ENCODE measurements at regions not wholly inside any gene's neighbourhood (a gene's known extent, or its start where the extent isn't known, plus 50 kb on each side); places are given as distances from the start of the nearest gene placed in this dataset.

DNA sequence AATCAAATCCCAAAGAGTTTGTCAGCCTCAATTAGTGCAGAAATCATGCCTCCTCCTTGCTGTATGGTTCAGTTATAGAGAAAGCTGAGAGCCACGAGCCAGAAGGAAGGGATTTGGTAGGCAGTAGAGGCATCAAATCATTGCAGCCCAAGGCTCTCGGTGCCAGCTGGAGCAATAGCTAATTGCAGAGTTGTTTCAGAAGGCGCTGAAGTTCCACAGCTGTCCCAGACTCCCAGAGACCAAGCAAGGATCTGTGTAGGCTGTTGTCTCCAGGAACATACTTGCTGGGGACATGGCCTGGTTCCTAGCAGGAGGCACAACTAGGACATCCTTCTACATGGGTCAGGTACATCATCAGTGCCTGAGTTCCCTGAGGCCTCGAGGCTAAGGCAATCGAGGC lies 80.4 kb upstream of the WSCD2 start:
- Histone ChIP-seq H3K36me3 (ENCODE audit: control insufficient read depth, insufficient read depth, low read length) (no peaks in the 10 kb centered on the region), H3K27me3 (ENCODE audit: insufficient read depth, low read length, poor library complexity) (no peaks in the 10 kb centered on the region), H3K56ac (ENCODE audit: low read length) (no peak overlapping the region), H4K8ac (ENCODE audit: low read depth, low read length) (no peak overlapping the region), H2BK15ac (replicated peaks; ENCODE audit: low read depth) (no peak overlapping the region), H2BK5ac (ENCODE audit: low read length) (no peak overlapping the region), H4K5ac (ENCODE audit: low read length) (no peak overlapping the region), H3K4me1 (ENCODE audit: control insufficient read depth, low read depth, low read length) (no peaks in the 10 kb centered on the region), H2AK5ac (ENCODE audit: low read length) (no peak overlapping the region), H3K4me2 (ENCODE audit: low read length) (no peak overlapping the region), H3K18ac (ENCODE audit: low read length) (no peak overlapping the region), H3K79me2 (ENCODE audit: control insufficient read depth, insufficient read depth, low read length) (no peaks in the 10 kb centered on the region), H3K4ac (ENCODE audit: low read depth, low read length) (no peak overlapping the region), H3K79me1 (ENCODE audit: low read length) (no peaks in the 10 kb centered on the region), H3K9ac (ENCODE audit: low read length) (no peak overlapping the region), H2BK120ac (ENCODE audit: low read depth, low read length) (no peak overlapping the region), H3K4me3 (ENCODE audit: low read length) (no peak overlapping the region), H3K23ac (ENCODE audit: low read length) (no peak overlapping the region), H3K27ac (ENCODE audit: low read depth, low read length) (no peak overlapping the region)
- no CpG with 5 or more reads among the region's 5 CpGs for WGBS (ENCODE audit: extremely low coverage, insufficient coverage, low lambda C conversion rate)
- no peak for DNase-seq

GRCh38 chr12:108050696-108051095 lies 78.4 kb upstream of the WSCD2 start:
- no peak overlapping the region for H2BK120ac ChIP-seq (ENCODE audit: low read depth, low read length)
- DNase-seq: no peak
- no peak overlapping the region for H3K56ac ChIP-seq (ENCODE audit: low read length)

GRCh38 chr12:108052260-108052659 lies 76.8 kb upstream of the WSCD2 start:
- no peak overlapping the region for H2BK5ac ChIP-seq (ENCODE audit: low read length)
- no peak for DNase-seq
- no peak overlapping the region for H3K4me3 ChIP-seq (ENCODE audit: low read length)
- no peak overlapping the region for H3K23ac ChIP-seq (ENCODE audit: low read length)
- H3K27me3 ChIP-seq (ENCODE audit: insufficient read depth, low read length, poor library complexity): no peaks in the 10 kb centered on the region
- no peak overlapping the region for H2BK15ac ChIP-seq (replicated peaks; ENCODE audit: low read depth)
- no peak overlapping the region for H3K9ac ChIP-seq (ENCODE audit: low read length)
- H3K79me2 ChIP-seq (ENCODE audit: control insufficient read depth, insufficient read depth, low read length): no peaks in the 10 kb centered on the region
- H3K36me3 ChIP-seq (ENCODE audit: control insufficient read depth, insufficient read depth, low read length): no peaks in the 10 kb centered on the region
- no peak overlapping the region for H3K4ac ChIP-seq (ENCODE audit: low read depth, low read length)
- no peak overlapping the region for H3K56ac ChIP-seq (ENCODE audit: low read length)
- H4K8ac ChIP-seq (ENCODE audit: low read depth, low read length): no peak overlapping the region
- H3K18ac ChIP-seq (ENCODE audit: low read length): no peak overlapping the region
- no peak overlapping the region for H2AK5ac ChIP-seq (ENCODE audit: low read length)
- H3K27ac ChIP-seq (ENCODE audit: low read depth, low read length): no peak overlapping the region
- H3K4me1 ChIP-seq (ENCODE audit: control insufficient read depth, low read depth, low read length): no peaks in the 10 kb centered on the region
- no peak overlapping the region for H2BK120ac ChIP-seq (ENCODE audit: low read depth, low read length)
- no peak overlapping the region for H4K5ac ChIP-seq (ENCODE audit: low read length)
- no peaks in the 10 kb centered on the region for H3K79me1 ChIP-seq (ENCODE audit: low read length)
- WGBS (ENCODE audit: extremely low coverage, insufficient coverage, low lambda C conversion rate): no CpG with 5 or more reads among the region's 5 CpGs
- no peak overlapping the region for H3K4me2 ChIP-seq (ENCODE audit: low read length)

More at GRCh38 chr12:108050696-108051095, 78.4 kb upstream of the WSCD2 start:
- no peak overlapping the region for H3K9ac ChIP-seq (ENCODE audit: low read length)
- no peaks in the 10 kb centered on the region for H3K79me1 ChIP-seq (ENCODE audit: low read length)
- no peaks in the 10 kb centered on the region for H3K79me2 ChIP-seq (ENCODE audit: control insufficient read depth, insufficient read depth, low read length)
- H2BK5ac ChIP-seq (ENCODE audit: low read length): no peak overlapping the region
- no peak overlapping the region for H3K27ac ChIP-seq (ENCODE audit: low read depth, low read length)
- H3K4me3 ChIP-seq (ENCODE audit: low read length): no peak overlapping the region
- WGBS (ENCODE audit: extremely low coverage, insufficient coverage, low lambda C conversion rate): no CpG with 5 or more reads among the region's 5 CpGs
- no peak overlapping the region for H3K23ac ChIP-seq (ENCODE audit: low read length)
- H2BK15ac ChIP-seq (replicated peaks; ENCODE audit: low read depth): no peak overlapping the region
- H3K27me3 ChIP-seq (ENCODE audit: insufficient read depth, low read length, poor library complexity): no peaks in the 10 kb centered on the region
- no peak overlapping the region for H3K18ac ChIP-seq (ENCODE audit: low read length)
- H4K8ac ChIP-seq (ENCODE audit: low read depth, low read length): no peak overlapping the region
- no peak overlapping the region for H4K5ac ChIP-seq (ENCODE audit: low read length)
- no peaks in the 10 kb centered on the region for H3K4me1 ChIP-seq (ENCODE audit: control insufficient read depth, low read depth, low read length)
- no peaks in the 10 kb centered on the region for H3K36me3 ChIP-seq (ENCODE audit: control insufficient read depth, insufficient read depth, low read length)
- H2AK5ac ChIP-seq (ENCODE audit: low read length): no peak overlapping the region
- H3K4ac ChIP-seq (ENCODE audit: low read depth, low read length): no peak overlapping the region
- no peak overlapping the region for H3K4me2 ChIP-seq (ENCODE audit: low read length)

- no peaks in the 10 kb centered on the region for H3K36me3 ChIP-seq (ENCODE audit: control insufficient read depth, insufficient read depth, low read length)
- H4K5ac ChIP-seq (ENCODE audit: low read length): no peak overlapping the region
- H3K4me3 ChIP-seq (ENCODE audit: low read length): no peak overlapping the region
- H4K8ac ChIP-seq (ENCODE audit: low read depth, low read length): no peak overlapping the region
- no peak for DNase-seq
- H2BK15ac ChIP-seq (replicated peaks; ENCODE audit: low read depth): no peak overlapping the region
- H3K18ac ChIP-seq (ENCODE audit: low read length): no peak overlapping the region
- no peak overlapping the region for H3K56ac ChIP-seq (ENCODE audit: low read length)
- no peaks in the 10 kb centered on the region for H3K79me2 ChIP-seq (ENCODE audit: control insufficient read depth, insufficient read depth, low read length)
- H3K4me1 ChIP-seq (ENCODE audit: control insufficient read depth, low read depth, low read length): no peaks in the 10 kb centered on the region
- H2BK120ac ChIP-seq (ENCODE audit: low read depth, low read length): no peak overlapping the region
- WGBS (ENCODE audit: extremely low coverage, insufficient coverage, low lambda C conversion rate): no CpG with 5 or more reads among the region's 3 CpGs
- H3K27ac ChIP-seq (ENCODE audit: low read depth, low read length): no peak overlapping the region
- H3K23ac ChIP-seq (ENCODE audit: low read length): no peak overlapping the region
- H3K4ac ChIP-seq (ENCODE audit: low read depth, low read length): no peak overlapping the region
- no peaks in the 10 kb centered on the region for H3K27me3 ChIP-seq (ENCODE audit: insufficient read depth, low read length, poor library complexity)
- no peak overlapping the region for H2AK5ac ChIP-seq (ENCODE audit: low read length)
- H3K9ac ChIP-seq (ENCODE audit: low read length): no peak overlapping the region
- H3K4me2 ChIP-seq (ENCODE audit: low read length): no peak overlapping the region
- no peaks in the 10 kb centered on the region for H3K79me1 ChIP-seq (ENCODE audit: low read length)
- no peak overlapping the region for H2BK5ac ChIP-seq (ENCODE audit: low read length)
These were observed 75.6 kb upstream of the WSCD2 start for GRCh38 chr12:108053512-108053911.

GRCh38 chr12:108054496-108054895 lies 74.6 kb upstream of the WSCD2 start:
- Histone ChIP-seq H2BK5ac (ENCODE audit: low read length) (no peak overlapping the region), H2BK120ac (ENCODE audit: low read depth, low read length) (no peak overlapping the region), H4K5ac (ENCODE audit: low read length) (no peak overlapping the region), H3K79me1 (ENCODE audit: low read length) (no peaks in the 10 kb centered on the region), H3K4me2 (ENCODE audit: low read length) (no peak overlapping the region), H3K9ac (ENCODE audit: low read length) (no peak overlapping the region), H3K79me2 (ENCODE audit: control insufficient read depth, insufficient read depth, low read length) (no peaks in the 10 kb centered on the region), H3K18ac (ENCODE audit: low read length) (no peak overlapping the region), H3K36me3 (ENCODE audit: control insufficient read depth, insufficient read depth, low read length) (no peaks in the 10 kb centered on the region), H2BK15ac (replicated peaks; ENCODE audit: low read depth) (no peak overlapping the region), H3K4me1 (ENCODE audit: control insufficient read depth, low read depth, low read length) (no peaks in the 10 kb centered on the region), H3K4me3 (ENCODE audit: low read length) (no peak overlapping the region), H3K4ac (ENCODE audit: low read depth, low read length) (no peak overlapping the region), H4K8ac (ENCODE audit: low read depth, low read length) (no peak overlapping the region), H3K27me3 (ENCODE audit: insufficient read depth, low read length, poor library complexity) (no peaks in the 10 kb centered on the region), H3K56ac (ENCODE audit: low read length) (no peak overlapping the region), H2AK5ac (ENCODE audit: low read length) (no peak overlapping the region), H3K27ac (ENCODE audit: low read depth, low read length) (no peak overlapping the region), H3K23ac (ENCODE audit: low read length) (no peak overlapping the region)
- DNase-seq: no peak
- no CpG with 5 or more reads among the region's 2 CpGs for WGBS (ENCODE audit: extremely low coverage, insufficient coverage, low lambda C conversion rate)

DNA sequence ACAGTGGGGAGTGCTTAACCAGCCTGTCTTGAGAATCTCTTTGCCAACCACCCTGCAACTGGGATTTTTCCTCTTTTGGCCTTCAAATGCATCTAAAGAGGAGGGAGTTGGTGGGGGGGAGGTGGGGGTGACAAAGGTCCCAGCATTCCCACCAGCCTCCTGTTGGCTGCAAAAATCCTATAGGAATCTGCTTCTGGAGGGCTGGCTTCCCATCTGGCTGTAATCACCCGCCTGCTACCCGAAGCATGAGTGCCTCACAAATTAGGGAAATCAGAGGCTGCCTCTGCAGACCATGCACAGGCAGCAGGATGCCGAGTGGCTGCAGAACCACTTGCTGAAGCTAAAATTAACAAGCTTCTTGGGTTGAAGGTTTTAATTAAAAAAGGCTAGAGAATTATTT lies 73.9 kb upstream of the WSCD2 start:
- Histone ChIP-seq H2BK120ac (ENCODE audit: low read depth, low read length) (no peak overlapping the region), H3K56ac (ENCODE audit: low read length) (no peak overlapping the region), H3K4me1 (ENCODE audit: control insufficient read depth, low read depth, low read length) (no peaks in the 10 kb centered on the region), H3K36me3 (ENCODE audit: control insufficient read depth, insufficient read depth, low read length) (no peaks in the 10 kb centered on the region), H4K5ac (ENCODE audit: low read length) (no peak overlapping the region), H3K27me3 (ENCODE audit: insufficient read depth, low read length, poor library complexity) (no peaks in the 10 kb centered on the region), H3K23ac (ENCODE audit: low read length) (no peak overlapping the region), H3K79me1 (ENCODE audit: low read length) (no peaks in the 10 kb centered on the region), H2BK5ac (ENCODE audit: low read length) (no peak overlapping the region), H3K18ac (ENCODE audit: low read length) (no peak overlapping the region), H2AK5ac (ENCODE audit: low read length) (no peak overlapping the region), H3K4me3 (ENCODE audit: low read length) (no peak overlapping the region), H3K4ac (ENCODE audit: low read depth, low read length) (no peak overlapping the region), H3K79me2 (ENCODE audit: control insufficient read depth, insufficient read depth, low read length) (no peaks in the 10 kb centered on the region), H3K9ac (ENCODE audit: low read length) (no peak overlapping the region), H3K4me2 (ENCODE audit: low read length) (no peak overlapping the region), H2BK15ac (replicated peaks; ENCODE audit: low read depth) (no peak overlapping the region), H4K8ac (ENCODE audit: low read depth, low read length) (no peak overlapping the region), H3K27ac (ENCODE audit: low read depth, low read length) (no peak overlapping the region)
- WGBS (ENCODE audit: extremely low coverage, insufficient coverage, low lambda C conversion rate): no CpG with 5 or more reads among the region's 3 CpGs
- DNase-seq: no peak

Measured in mesendoderm (in vitro differentiated cells).